PC-9 (cell line): ENCODE measurements at regions not wholly inside any gene's neighbourhood (a gene's known extent, or its start where the extent isn't known, plus 50 kb on each side); places are given as distances from the start of the nearest gene placed in this dataset.

Source experiments
- CTCF ChIP-seq: fragments of 200-600 bp; sonication (generic); conservative IDR thresholded peaks from 2 replicates; pipeline ENCODE4 v1.6.1; 2017; ENCODE audit warnings: mixed run types, antibody characterized with exemption, mild to moderate bottlenecking, moderate library complexity
- EZH2 ChIP-seq: fragments of 200-600 bp; sonication (generic); IDR thresholded peaks from 2 replicates; pipeline ENCODE4 v1.8.0; 2017; ENCODE audit warnings: antibody characterized with exemption, low read depth

GRCh38 chr5:15160091-15160490 lies 288.5 kb upstream of the ANKH start:
- no peak for TF ChIP-seq CTCF
- no peak for TF ChIP-seq EZH2
